ENCODE measurements at regions not wholly inside any gene's neighbourhood (a gene's known extent, or its start where the extent isn't known, plus 50 kb on each side); places are given as distances from the start of the nearest gene placed in this dataset.
A peak's percentile ranks its signal among the peaks of the same experiment; 100 is the strongest.
"Not testable (repeated sequence)": the region's sequence is repeated elsewhere in the genome, so short reads cannot be mapped to it uniquely, and the experiment has no call there.

DNA sequence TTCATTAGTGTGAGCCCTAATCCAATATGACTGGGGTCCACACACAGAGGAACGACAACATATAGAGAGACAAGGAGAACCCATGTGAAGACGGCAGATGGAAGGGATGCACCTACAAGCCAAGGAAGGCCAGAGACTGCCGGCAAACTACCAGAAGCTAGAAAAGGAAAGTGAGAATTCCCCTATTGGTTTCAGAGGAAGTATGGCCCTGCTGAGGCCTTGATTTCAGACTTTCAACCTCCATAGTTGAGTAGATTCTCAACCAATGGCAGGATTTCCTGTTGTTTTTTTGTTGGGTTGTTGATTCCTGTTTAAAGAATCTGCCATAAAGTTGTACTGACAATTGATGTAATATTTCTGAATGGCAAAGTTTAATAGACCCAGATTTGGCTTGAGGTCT is 241.5 kb downstream of the SATB2 start:
- DNase-seq (ENCODE audit: insufficient read length, low spot score): no peak

DNA sequence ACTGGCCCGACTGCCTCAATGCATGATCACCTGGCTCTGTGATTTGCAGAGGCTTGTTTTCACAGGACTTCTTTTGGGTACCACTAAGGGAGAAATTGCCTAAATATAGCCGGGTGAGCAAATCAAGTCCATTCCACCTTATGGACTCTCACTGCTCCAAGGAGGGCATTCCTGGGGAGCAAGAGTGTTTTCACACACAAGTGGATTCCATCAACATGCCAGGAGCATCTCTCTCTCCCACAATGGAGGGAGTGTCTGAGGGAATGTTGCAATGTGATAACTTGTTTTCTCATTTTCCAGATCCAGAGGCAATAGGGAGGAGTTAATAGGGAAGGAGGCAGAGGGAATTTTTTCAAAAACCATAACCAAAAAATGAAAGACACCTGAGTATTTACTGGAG is 250.7 kb downstream of the SATB2 start:
- no peak for FAIRE-seq
- DNase-seq (ENCODE audit: insufficient read length, low spot score): no peak

More for the DNA sequence above, 241.5 kb downstream of the SATB2 start:
- no peak for FAIRE-seq

DNA sequence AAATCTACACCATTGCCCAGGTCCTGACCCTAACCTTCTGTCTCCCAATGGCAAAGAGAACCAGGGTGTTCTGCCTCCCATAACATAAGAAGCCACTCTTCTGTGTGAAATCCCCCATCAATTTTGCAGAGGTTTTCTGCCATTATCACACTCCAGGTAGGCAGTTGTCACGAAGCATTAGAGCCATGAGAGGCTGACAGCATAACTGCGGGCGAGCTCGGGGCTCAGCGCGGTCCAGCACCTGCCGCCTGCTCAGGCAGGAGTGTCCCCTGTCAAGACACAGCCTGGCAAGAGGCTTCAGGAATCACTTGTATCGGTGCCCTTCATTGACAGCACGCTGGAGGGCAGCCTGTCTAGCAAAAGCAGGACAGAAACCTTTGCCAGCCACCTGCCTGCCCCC is 251.2 kb downstream of the SATB2 start:
- FAIRE-seq: no peak
- DNase-seq (ENCODE audit: insufficient read length, low spot score): no peak

GRCh38 chr2:199202964-199203363 is 254.8 kb downstream of the SATB2 start:
- no peak for FAIRE-seq
- no peak for DNase-seq (ENCODE audit: insufficient read length, low spot score)

GRCh38 chr2:199201539-199201938 is 256.2 kb downstream of the SATB2 start:
- no peak for DNase-seq (ENCODE audit: insufficient read length, low spot score)
- FAIRE-seq: no peak

- DNase-seq (ENCODE audit: insufficient read length, low spot score): no peak
- FAIRE-seq: no peak
These were observed 257.9 kb downstream of the SATB2 start for GRCh38 chr2:199199797-199200196.

DNA sequence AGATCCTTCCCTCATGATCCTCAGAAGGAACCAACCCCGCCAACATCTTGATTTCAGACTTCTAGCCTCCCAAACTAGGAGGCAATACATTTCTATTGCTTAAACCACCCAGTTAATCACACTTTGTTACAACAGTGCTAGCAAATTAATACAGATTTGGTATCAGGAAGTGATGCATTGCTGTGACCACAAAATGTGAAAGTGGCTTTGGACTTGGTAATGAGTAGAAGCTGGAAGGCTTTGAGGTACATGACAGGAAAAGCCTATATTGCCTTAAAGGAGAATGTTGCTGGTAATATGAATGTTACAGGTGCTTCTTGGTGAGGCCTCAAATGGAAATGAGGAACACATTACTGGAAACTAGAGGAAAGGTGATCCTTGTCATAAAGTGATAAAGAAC is 260.3 kb downstream of the SATB2 start:
- FAIRE-seq (no peak), DNase-seq (ENCODE audit: insufficient read length, low spot score) (no peak)

DNA sequence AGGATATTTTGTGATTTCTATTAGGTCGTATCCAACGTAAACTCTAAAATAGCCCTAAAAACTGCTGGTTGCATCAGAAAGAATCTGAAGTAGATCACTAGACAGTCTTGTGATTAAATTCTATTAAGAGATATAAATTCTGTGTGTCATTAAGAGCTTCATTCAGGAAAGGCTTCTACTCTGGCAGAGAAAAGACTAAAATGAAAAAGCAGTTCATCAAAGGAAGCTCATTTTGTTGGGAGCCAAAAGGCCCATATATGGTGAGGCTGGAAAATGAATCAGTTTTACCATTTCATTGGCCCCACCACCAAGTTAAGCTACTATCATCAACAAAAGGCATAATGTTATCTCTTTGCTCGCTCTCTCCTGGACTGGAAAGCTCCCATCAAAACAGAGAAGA is 261.1 kb downstream of the SATB2 start:
- DNase-seq (ENCODE audit: insufficient read length, low spot score): no peak
- FAIRE-seq: no peak

DNA sequence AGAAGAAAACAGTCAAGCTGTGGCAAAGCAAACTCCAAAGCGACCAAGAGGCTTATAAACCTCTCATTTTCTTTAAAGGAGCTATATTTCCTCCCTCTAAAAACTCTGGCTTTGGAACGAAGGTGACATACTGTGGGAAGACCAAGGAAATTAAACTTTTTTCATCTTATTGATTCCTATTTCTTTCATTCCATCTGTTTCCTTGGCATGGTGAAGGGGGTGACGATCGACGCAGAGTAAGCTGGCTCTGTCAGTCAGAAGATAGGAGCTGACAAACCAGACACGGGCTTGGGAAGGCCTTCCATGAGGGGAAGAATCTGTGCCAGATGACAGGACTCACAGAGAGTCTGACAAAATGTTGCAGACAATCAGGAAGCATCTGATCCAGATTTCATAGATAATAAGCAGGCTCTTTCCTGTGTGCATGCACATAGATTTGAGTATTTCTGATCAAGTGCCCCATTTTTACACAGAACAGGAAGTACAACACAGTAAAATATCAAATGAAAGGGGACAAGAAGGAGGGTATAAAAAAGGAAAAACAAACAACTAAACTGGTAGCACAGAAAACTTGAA is 261.7 kb downstream of the SATB2 start:
- FAIRE-seq (no peak), DNase-seq (ENCODE audit: insufficient read length, low spot score) (no peak)

DNA sequence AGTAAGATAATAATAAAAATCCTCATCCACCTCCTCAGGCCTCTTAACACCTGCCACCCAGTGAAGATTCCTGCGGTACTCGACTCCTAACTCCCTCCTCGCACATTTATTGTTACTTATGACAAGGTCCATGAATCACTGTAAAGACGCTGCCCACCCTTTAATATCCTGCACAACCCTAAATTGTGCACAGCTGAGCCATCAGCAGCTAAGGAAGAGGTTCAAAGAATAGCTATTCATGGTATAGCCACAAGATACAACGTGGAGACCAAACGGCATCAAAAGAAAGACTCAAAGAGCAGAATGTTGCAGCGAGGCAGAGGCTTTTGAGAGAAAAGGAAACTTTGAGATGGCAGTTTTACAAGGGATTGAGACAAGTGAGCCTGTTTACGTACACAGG is 266.3 kb downstream of the SATB2 start:
- FAIRE-seq (no peak), DNase-seq (ENCODE audit: insufficient read length, low spot score) (no peak)

DNA sequence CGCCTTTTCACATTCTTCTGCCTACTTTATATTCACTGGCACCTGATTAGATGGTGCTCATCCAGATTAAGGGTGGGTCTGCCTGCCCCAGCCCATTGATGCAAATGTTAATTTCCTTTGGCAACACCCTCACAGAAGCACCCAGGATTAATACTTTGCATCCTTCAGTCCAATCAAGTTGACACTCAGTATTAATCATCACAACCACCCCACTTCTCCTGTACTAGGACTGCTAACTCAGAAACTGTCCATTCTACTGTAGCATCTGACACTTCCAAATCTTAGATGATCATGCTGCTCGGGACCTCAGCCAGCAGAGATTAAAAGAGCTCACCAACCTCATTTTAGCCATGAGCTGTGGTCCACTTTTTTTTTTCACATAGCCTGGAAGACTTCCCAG is 268.5 kb downstream of the SATB2 start:
- FAIRE-seq (no peak), DNase-seq (ENCODE audit: insufficient read length, low spot score) (no peak)

DNA sequence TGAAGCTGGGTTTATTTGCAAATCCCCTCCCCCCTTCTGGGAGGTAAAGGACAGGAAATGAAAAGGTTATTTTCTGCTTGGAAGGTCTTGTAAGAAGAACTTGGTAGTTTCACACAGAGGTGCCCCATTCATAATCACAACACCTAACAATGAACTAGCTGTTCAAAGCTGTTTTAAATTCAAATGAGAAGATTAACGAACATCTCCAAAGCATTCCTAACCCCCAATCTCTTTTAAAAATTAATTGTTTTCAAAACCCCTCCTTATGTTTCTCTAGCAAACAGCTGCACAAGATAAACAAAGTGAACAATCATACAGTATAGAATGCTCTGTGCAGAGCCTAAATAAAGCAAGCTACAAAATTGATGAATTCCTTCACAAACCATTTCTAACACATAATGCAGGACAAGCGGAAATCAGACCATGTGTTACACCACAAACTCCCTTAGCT is 271.4 kb downstream of the SATB2 start:
- FAIRE-seq (no peak), DNase-seq (ENCODE audit: insufficient read length, low spot score) (no peak)

DNA sequence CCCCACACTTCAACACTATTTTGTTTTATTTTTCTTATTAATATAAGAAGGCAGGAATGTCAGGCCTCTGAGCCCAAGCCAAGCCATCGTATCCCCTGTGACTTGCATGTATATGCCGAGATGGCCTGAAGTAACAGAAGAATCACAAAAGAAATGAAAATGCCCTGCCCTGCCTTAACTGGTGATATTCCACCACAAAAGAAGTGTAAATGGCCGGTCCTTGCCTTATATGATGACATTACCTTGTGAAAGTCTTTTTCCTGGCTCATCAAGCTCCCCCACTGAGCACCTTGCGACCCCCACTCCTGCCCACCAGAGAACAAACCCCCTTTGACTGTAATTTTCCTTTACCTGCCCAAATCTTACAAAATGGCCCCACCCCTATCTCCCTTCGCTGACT is 272.6 kb downstream of the SATB2 start:
- DNase-seq (ENCODE audit: insufficient read length, low spot score); FAIRE-seq: not testable (repeated sequence)

DNA sequence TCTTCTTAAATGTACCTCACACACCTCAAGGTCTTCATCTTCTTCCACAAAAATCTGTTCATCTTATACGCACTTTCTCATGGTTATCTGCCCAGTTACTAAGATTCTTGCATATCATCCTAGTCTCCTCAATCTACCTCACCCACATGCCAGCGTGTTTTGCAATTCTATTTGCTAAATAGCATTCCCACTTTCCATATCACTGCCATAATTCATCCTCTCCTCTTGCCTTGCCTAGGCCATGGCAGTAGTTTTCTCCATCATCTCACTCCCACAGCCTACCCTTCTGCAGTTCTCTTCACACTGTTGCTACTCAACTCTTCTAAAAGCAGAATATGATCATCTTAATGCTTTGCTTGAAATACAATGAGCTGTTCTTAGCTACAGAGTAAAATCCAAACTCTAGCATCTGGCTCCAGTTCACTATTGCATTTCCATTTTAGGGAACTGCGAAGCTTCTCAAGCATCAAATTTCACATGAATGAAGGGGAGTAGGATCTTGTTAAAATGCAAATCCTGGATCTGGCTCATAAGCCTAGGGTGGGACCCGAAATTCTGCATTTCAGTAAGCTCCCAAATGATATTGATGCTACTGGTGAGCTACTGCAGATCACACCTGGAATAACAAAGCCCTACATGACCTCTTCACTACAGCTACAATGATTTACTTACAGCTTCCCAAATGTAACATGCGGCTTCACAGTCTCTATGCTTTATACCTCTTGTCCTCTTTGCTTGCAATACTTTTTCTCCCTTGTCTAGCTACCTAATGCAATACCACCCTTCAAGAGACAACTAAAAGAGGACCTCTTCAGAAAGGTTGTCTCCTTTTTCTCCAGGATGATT is 293.9 kb downstream of the SATB2 start:
- DNase-seq (ENCODE audit: insufficient read length, low spot score) (no peak), FAIRE-seq (no peak)

DNA sequence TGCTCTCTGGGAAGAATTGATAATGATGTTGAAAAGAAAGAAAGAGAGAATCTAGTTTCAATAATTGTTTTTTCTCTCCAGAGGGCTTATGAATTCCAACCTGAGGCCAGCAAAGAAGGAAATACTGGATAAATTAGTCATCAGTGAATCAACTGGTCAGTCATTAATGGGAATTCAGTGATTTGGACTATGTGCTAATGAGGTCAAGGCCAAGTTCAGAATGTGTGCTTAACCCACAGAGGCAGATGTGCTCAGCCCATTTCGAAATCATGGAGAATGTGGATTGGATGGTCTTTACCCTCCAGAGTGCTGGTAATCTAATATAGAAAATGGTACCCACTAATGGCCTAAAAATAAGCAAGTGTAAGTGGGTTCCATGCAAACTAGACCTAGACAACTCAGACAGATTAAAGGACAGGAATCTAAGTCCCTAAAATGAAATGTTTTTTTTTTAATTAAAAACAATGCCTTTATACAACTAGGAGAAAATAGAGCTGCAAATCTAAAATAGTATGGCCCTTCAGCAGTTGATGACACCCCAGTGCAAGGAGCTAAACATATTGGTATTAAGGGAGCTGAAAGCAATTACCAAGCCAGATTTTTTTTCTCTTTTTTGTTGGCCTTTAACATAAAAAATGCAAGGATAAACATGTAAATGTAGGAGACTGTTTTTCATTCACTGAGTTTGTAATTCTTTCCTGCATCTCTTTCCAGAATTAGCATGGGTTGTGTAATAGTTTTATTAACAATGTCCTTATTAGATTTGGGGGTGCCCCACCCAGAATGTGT is 296.9 kb downstream of the SATB2 start:
- FAIRE-seq: no peak

GRCh38 chr2:199160081-199160480 is 297.7 kb downstream of the SATB2 start:
- DNase-seq (ENCODE audit: insufficient read length, low spot score): no peak

More for the DNA sequence above, 296.9 kb downstream of the SATB2 start:
- DNase-seq (ENCODE audit: insufficient read length, low spot score): peak; percentile 0

DNA sequence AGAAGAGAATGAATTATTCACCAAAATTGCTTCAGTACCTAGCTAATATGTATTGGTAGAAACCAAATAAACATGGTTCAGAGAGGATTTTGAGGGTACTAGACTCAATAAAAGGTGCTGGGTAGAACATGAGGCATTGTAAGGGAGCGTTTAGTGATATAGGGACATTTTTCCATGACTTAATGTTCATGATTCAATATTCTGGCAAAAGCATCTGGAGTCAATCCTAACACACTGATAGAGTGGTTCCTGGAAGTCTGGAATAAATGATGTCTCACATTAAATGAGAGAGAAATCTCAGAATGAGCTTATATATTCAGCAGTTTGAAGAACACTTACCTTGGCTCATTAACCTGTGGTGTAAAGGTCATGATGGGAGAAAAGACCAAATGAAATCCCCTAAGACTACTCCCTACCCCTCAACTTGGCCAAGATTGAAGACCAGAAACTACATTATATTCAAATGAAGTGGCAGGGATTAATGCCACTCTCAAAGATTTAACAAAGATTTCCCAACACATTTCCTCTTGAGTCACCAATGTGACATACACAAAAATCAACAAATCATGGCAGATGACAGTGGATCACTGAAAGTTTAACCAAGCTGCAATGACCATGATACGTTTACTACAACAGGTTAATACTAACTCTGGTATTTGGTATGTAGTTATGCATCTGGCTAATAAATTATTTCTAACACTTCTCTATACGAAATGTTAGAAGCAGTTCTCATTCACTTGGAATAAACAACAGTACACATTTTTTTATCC is 309.5 kb downstream of the SATB2 start:
- DNase-seq (ENCODE audit: insufficient read length, low spot score): no peak
- FAIRE-seq: no peak

More at GRCh38 chr2:199160081-199160480, 297.7 kb downstream of the SATB2 start:
- FAIRE-seq: no peak

DNA sequence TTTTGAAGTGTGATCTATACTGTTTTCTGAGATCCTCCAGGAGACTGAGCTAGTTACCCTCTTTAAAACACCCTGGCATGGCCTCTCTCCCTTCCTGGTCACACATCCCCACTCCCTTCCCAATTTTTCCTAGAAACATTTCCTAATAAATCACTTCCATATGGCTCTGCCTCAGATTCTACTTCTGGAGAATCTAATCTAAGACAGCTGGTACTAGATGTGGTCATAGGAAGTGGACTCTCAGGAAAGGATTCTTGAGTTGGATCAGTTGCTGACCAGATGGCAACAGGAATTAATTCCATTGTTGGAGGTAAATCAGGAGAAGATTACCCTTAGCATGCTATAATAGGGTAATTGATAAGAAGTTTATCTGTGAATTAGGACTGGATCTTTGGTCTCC is 310.5 kb downstream of the SATB2 start:
- DNase-seq (ENCODE audit: insufficient read length, low spot score): no peak
- FAIRE-seq: no peak

GRCh38 chr2:199144546-199144945 is 313.2 kb downstream of the SATB2 start:
- no peak for FAIRE-seq
- no peak for DNase-seq (ENCODE audit: insufficient read length, low spot score)

DNA sequence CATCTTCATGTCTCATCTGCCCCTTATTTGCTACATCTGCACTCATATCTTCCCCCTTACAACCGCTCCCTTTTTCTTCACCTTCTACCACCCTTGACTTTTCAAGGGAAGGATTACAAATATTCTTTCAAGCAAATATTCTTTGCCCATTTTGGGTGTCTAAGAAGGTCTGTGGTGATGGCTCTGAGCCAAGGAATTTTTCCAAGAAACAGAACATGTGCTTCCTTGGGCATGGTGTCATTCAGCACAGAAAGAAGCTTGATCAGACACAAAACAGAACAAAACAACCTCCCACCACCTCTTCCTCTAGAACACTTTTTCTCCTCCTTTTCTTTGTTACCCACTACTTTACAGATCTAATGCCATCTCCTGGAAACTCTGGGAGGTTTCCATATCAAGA is 313.7 kb downstream of the SATB2 start:
- no peak for DNase-seq (ENCODE audit: insufficient read length, low spot score)
- FAIRE-seq: no peak

DNA sequence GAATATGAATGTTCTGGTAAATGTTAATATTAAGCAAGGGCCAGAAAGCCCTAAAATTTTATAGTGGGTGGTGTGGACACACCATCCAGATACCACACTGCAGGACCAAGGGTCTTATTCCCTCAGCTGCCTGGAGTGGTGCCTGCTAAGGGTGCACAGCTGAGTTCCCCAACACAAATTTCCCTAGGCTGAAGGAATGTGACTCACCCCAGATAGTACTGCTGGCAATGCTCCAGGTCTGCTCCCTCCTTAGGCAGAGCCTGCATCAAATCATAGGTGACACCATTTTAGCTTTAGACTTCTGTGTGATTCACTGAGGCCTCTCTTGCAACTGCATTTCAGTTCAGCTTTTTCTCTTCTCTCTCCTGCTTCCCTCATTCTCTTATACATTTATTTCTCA is 321.1 kb downstream of the SATB2 start:
- DNase-seq (ENCODE audit: insufficient read length, low spot score) (peak; percentile 19), FAIRE-seq (no peak)
